GM13976 (cell line): ENCODE measurements at regions not wholly inside any gene's neighbourhood (a gene's known extent, or its start where the extent isn't known, plus 50 kb on each side); places are given as distances from the start of the nearest gene placed in this dataset.

Experiments used
- DNase-seq: peaks from one replicate; pipeline ENCODE4 v3.0.0; 2012; ENCODE audit warnings: low spot score
- CTCF ChIP-seq: IDR thresholded peaks from 2 replicates; pipeline ENCODE4 v1.5.1; 2012; ENCODE audit warnings: borderline replicate concordance, mild to moderate bottlenecking; ENCODE audit not compliant: insufficient read depth; ENCODE audit errors: extremely low read depth, missing control alignments, control extremely low read depth
- in situ Hi-C: fragments of 300-500 bp; cut with MboI; formaldehyde crosslinking; loops from one replicate; pipeline ENCODE4 v1.12.0; 2022; ENCODE audit warnings: low sequenced_read_pairs, mixed read lengths, inconsistent platforms; ENCODE audit not compliant: unreplicated experiment

- TF ChIP-seq CTCF: no peak
- DNase-seq: no peak
- in situ Hi-C loops: no loop called here
Measured at GRCh38 chr20:63089051-63089907, 82.5 kb upstream of the BHLHE23 start.

GRCh38 chr20:63087872-63088680 lies 81.3 kb upstream of the BHLHE23 start:
- DNase-seq: no peak
- TF ChIP-seq CTCF: no peak
- in situ Hi-C loops: no loop called here

GRCh38 chr20:63087236-63087871 lies 80.6 kb upstream of the BHLHE23 start:
- in situ Hi-C loops: no loop called here
- no peak for TF ChIP-seq CTCF
- no peak for DNase-seq

- no peak for DNase-seq
- in situ Hi-C loops: no loop called here
- TF ChIP-seq CTCF: no peak
Measured at GRCh38 chr20:63086421-63087235, 79.9 kb upstream of the BHLHE23 start.

GRCh38 chr20:63085151-63085861 lies 78.5 kb upstream of the BHLHE23 start:
- in situ Hi-C loops: no loop called here
- no peak for DNase-seq

More at GRCh38 chr20:63085151-63085861, 78.5 kb upstream of the BHLHE23 start:
- TF ChIP-seq CTCF: no peak
